ENCODE measurements at regions not wholly inside any gene's neighbourhood (a gene's known extent, or its start where the extent isn't known, plus 50 kb on each side); places are given as distances from the start of the nearest gene placed in this dataset.

GRCh38 chr20:7301807-7302206, 534.3 kb downstream of the BMP2 start:
- Histone ChIP-seq H3K4me3 (ENCODE audit: low read depth in 1 of 3, low read length in 3 of 3) (no peak overlapping the region), H3K9ac (ENCODE audit: low read depth in 1 of 2, low read length in 2 of 2) (no peak overlapping the region), H3K9me3 (ENCODE audit: control insufficient read depth in 4 of 4, low read length in 3 of 4) (no peaks in the 10 kb centered on the region), H3K4me1 (ENCODE audit: control insufficient read depth in 4 of 4, insufficient read depth in 4 of 4, low read length in 3 of 4) (peaks cover 0 to 2% (median 0%) of the 10 kb centered on the region in 4 donors), H3K36me3 (ENCODE audit: control insufficient read depth in 4 of 4, insufficient read depth in 3 of 4, low read depth in 1 of 4, low read length in 3 of 4) (no peaks in the 10 kb centered on the region), H3K27me3 (ENCODE audit: control insufficient read depth in 4 of 4, insufficient read depth in 4 of 4, low read length in 3 of 4) (no peaks in the 10 kb centered on the region), H3K27ac (ENCODE audit: low read depth in 1 of 2, low read length in 2 of 2) (no peak overlapping the region)
- TF ChIP-seq GABPA (IDR thresholded peaks at IDR 0.05 in 1 of 2, conservative IDR thresholded peaks at IDR 0.05 in 1 of 2) (no peak), JUND (IDR thresholded peaks at IDR 0.05) (no peak), SP1 (IDR thresholded peaks at IDR 0.05) (no peak), NR2F2 (IDR thresholded peaks at IDR 0.05) (no peak)
- DNase-seq (ENCODE audit: low spot score): no peak
- 92% methylated on average over 2 of the region's 2 CpGs for WGBS

- Histone ChIP-seq H3K27ac (ENCODE audit: low read depth in 1 of 2, low read length in 2 of 2) (no peak overlapping the region), H3K36me3 (ENCODE audit: control insufficient read depth in 4 of 4, insufficient read depth in 3 of 4, low read depth in 1 of 4, low read length in 3 of 4) (no peaks in the 10 kb centered on the region), H3K9ac (ENCODE audit: low read depth in 1 of 2, low read length in 2 of 2) (no peak overlapping the region), H3K27me3 (ENCODE audit: control insufficient read depth in 4 of 4, insufficient read depth in 4 of 4, low read length in 3 of 4) (no peaks in the 10 kb centered on the region), H3K4me1 (ENCODE audit: control insufficient read depth in 4 of 4, insufficient read depth in 4 of 4, low read length in 3 of 4) (peaks cover 0 to 2% (median 0%) of the 10 kb centered on the region in 4 donors), H3K4me3 (ENCODE audit: low read depth in 1 of 3, low read length in 3 of 3) (no peak overlapping the region), H3K9me3 (ENCODE audit: control insufficient read depth in 4 of 4, low read length in 3 of 4) (no peaks in the 10 kb centered on the region)
- WGBS: 76% methylated on average over 2 of the region's 2 CpGs
- no peak for TF ChIP-seq SP1 (IDR thresholded peaks at IDR 0.05)
- no peak for TF ChIP-seq EGR1 (IDR thresholded peaks at IDR 0.05; ENCODE audit: low read depth in 2 of 2)
- DNase-seq (ENCODE audit: low spot score): no peak
These were observed 534.8 kb downstream of the BMP2 start for GRCh38 chr20:7302250-7302649.

GRCh38 chr20:7305976-7306375, 538.5 kb downstream of the BMP2 start:
- no peak for DNase-seq (ENCODE audit: low spot score)
- Histone ChIP-seq H3K4me1 (ENCODE audit: control insufficient read depth in 4 of 4, insufficient read depth in 4 of 4, low read length in 3 of 4) (peaks cover 0 to 2% (median 0%) of the 10 kb centered on the region in 4 donors), H3K9ac (ENCODE audit: low read depth in 1 of 2, low read length in 2 of 2) (no peak overlapping the region), H3K27ac (ENCODE audit: low read depth in 1 of 2, low read length in 2 of 2) (no peak overlapping the region), H3K27me3 (ENCODE audit: control insufficient read depth in 4 of 4, insufficient read depth in 4 of 4, low read length in 3 of 4) (no peaks in the 10 kb centered on the region), H3K36me3 (ENCODE audit: control insufficient read depth in 4 of 4, insufficient read depth in 3 of 4, low read depth in 1 of 4, low read length in 3 of 4) (no peaks in the 10 kb centered on the region), H3K9me3 (ENCODE audit: control insufficient read depth in 4 of 4, low read length in 3 of 4) (no peaks in the 10 kb centered on the region), H3K4me3 (ENCODE audit: low read depth in 1 of 3, low read length in 3 of 3) (no peak overlapping the region)
- 73% methylated on average over 4 of the region's 4 CpGs for WGBS
- no peak for TF ChIP-seq TAF1 (conservative IDR thresholded peaks at IDR 0.05)
- TF ChIP-seq EGR1 (IDR thresholded peaks at IDR 0.05; ENCODE audit: low read depth in 2 of 2): no peak
- TF ChIP-seq ATF3 (IDR thresholded peaks at IDR 0.05): no peak
- TF ChIP-seq FOXA2 (IDR thresholded peaks at IDR 0.05): no peak
- no peak for TF ChIP-seq NR2F2 (IDR thresholded peaks at IDR 0.05)
- TF ChIP-seq HNF4A (conservative IDR thresholded peaks at IDR 0.05): no peak
- no peak for TF ChIP-seq YY1 (IDR thresholded peaks at IDR 0.05)
- no peak for TF ChIP-seq MAX (IDR thresholded peaks at IDR 0.05)
- TF ChIP-seq CTCF (IDR thresholded peaks at IDR 0.05; ENCODE audit: low read depth, low read length, missing input control): no peak
- TF ChIP-seq SP1 (IDR thresholded peaks at IDR 0.05): no peak

GRCh38 chr20:7308163-7308562, 540.7 kb downstream of the BMP2 start:
- H3K9ac ChIP-seq (ENCODE audit: low read depth in 1 of 2, low read length in 2 of 2): no peak overlapping the region
- DNase-seq (ENCODE audit: low spot score): no peak
- no peak overlapping the region for H3K4me3 ChIP-seq (ENCODE audit: low read depth in 1 of 3, low read length in 3 of 3)
- H3K27me3 ChIP-seq (ENCODE audit: control insufficient read depth in 4 of 4, insufficient read depth in 4 of 4, low read length in 3 of 4): no peaks in the 10 kb centered on the region
- H3K27ac ChIP-seq (ENCODE audit: low read depth in 1 of 2, low read length in 2 of 2): no peak overlapping the region
- H3K36me3 ChIP-seq (ENCODE audit: control insufficient read depth in 4 of 4, insufficient read depth in 3 of 4, low read depth in 1 of 4, low read length in 3 of 4): no peaks in the 10 kb centered on the region
- 80% methylated on average over 3 of the region's 3 CpGs for WGBS
- no peaks in the 10 kb centered on the region for H3K9me3 ChIP-seq (ENCODE audit: control insufficient read depth in 4 of 4, low read length in 3 of 4)
- no peaks in the 10 kb centered on the region for H3K4me1 ChIP-seq (ENCODE audit: control insufficient read depth in 4 of 4, insufficient read depth in 4 of 4, low read length in 3 of 4)
- no peak for TF ChIP-seq TAF1 (conservative IDR thresholded peaks at IDR 0.05)
- TF ChIP-seq ZBTB33 (IDR thresholded peaks at IDR 0.05): no peak
- no peak for TF ChIP-seq HNF4G (IDR thresholded peaks at IDR 0.05)
- no peak for TF ChIP-seq HNF4A (conservative IDR thresholded peaks at IDR 0.05)
- no peak for TF ChIP-seq FOXA1 (IDR thresholded peaks at IDR 0.05)
- TF ChIP-seq EGR1 (IDR thresholded peaks at IDR 0.05; ENCODE audit: low read depth in 2 of 2): no peak
- TF ChIP-seq JUND (IDR thresholded peaks at IDR 0.05): no peak
- no peak for TF ChIP-seq RXRA (IDR thresholded peaks at IDR 0.05)
- no peak for TF ChIP-seq RAD21 (IDR thresholded peaks at IDR 0.05)
- TF ChIP-seq GABPA (IDR thresholded peaks at IDR 0.05 in 1 of 2, conservative IDR thresholded peaks at IDR 0.05 in 1 of 2): no peak
- TF ChIP-seq NR2F2 (IDR thresholded peaks at IDR 0.05): no peak
- no peak for TF ChIP-seq ATF3 (IDR thresholded peaks at IDR 0.05)

Data from liver (tissue), 8 donors.